Erythroblast (primary cell): ENCODE measurements at regions not wholly inside any gene's neighbourhood (a gene's known extent, or its start where the extent isn't known, plus 50 kb on each side); places are given as distances from the start of the nearest gene placed in this dataset.

Source experiments
- GATA1 ChIP-seq: IDR thresholded peaks from 2 replicates; pipeline ENCODE4 v1.6.1; 2011; ENCODE audit warnings: low read depth, mild to moderate bottlenecking, control low read depth, low read length, moderate library complexity
- POLR2A ChIP-seq: IDR thresholded peaks from 2 replicates; pipeline ENCODE4 v1.6.1; 2011; ENCODE audit warnings: mild to moderate bottlenecking, low read length

GRCh38 chr7:70881167-70881847 is 250.6 kb upstream of the GALNT17 start:
- TF ChIP-seq POLR2A (no peak), GATA1 (no peak)
